HFFc6 (cell line): ENCODE measurements at regions not wholly inside any gene's neighbourhood (a gene's known extent, or its start where the extent isn't known, plus 50 kb on each side); places are given as distances from the start of the nearest gene placed in this dataset.

Experiments
- DNase-seq: peaks from one replicate; pipeline ENCODE4 v3.0.0-alpha.2; 2018
- H3K27ac Mint-ChIP-seq: 2 replicates; pipeline ENCODE4 v1.8.0; 2020; ENCODE audit warnings: mild to moderate bottlenecking, mixed read lengths
- H3K27me3 Mint-ChIP-seq: 2 replicates; pipeline ENCODE4 v1.8.0; 2021; ENCODE audit warnings: mild to moderate bottlenecking, moderate library complexity, mixed read lengths; ENCODE audit not compliant: insufficient read depth
- H3K36me3 Mint-ChIP-seq: 2 replicates; pipeline ENCODE4 v1.8.0; 2021; ENCODE audit warnings: low read depth, mixed read lengths
- H3K4me1 Mint-ChIP-seq: 2 replicates; pipeline ENCODE4 v1.8.0; 2020; ENCODE audit warnings: low read depth, mixed read lengths
- H3K4me3 Mint-ChIP-seq: 2 replicates; pipeline ENCODE4 v1.8.0; 2020; ENCODE audit warnings: mild to moderate bottlenecking, moderate library complexity, mixed read lengths
- H3K9me3 Mint-ChIP-seq: 2 replicates; pipeline ENCODE4 v1.8.0; 2020; ENCODE audit warnings: mild to moderate bottlenecking, mixed read lengths
- TF ChIP-seq, protein P1 (sequence below): fragments of 200-600 bp; sonication (generic); IDR thresholded peaks from 2 replicates; pipeline ENCODE4 v1.5.0; 2021; ENCODE audit warnings: antibody characterized with exemption, mild to moderate bottlenecking

DNA sequence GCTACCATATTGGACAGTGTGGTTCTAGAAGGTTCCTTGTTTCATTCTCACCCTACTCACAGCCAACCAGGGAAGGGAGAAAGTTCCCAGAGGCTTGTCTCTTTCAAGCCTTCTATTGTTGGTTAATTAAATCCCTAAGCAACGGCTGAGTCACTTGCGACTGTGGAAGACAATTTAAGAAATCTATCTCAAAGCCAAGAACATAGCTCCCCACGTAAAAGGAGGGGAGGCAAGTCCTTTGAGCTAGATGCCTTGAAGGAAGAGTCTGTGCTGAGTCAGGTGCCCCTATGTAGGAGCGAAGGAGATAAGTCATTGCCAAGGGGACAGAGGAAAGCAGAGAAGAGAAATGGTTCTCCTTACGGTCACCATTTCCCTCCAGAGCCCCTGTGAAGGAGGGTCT lies 79.4 kb upstream of the PPP2R5A start:
- H3K4me1 Mint-ChIP-seq = peaks cover 8% of the 10 kb centered on the region
- no peak overlapping the region for H3K4me3 Mint-ChIP-seq
- H3K9me3 Mint-ChIP-seq = no peaks in the 10 kb centered on the region
- H3K27me3 Mint-ChIP-seq = peaks cover 4% of the 10 kb centered on the region
- H3K36me3 Mint-ChIP-seq = no peaks in the 10 kb centered on the region
- TF ChIP-seq, protein P1, sequence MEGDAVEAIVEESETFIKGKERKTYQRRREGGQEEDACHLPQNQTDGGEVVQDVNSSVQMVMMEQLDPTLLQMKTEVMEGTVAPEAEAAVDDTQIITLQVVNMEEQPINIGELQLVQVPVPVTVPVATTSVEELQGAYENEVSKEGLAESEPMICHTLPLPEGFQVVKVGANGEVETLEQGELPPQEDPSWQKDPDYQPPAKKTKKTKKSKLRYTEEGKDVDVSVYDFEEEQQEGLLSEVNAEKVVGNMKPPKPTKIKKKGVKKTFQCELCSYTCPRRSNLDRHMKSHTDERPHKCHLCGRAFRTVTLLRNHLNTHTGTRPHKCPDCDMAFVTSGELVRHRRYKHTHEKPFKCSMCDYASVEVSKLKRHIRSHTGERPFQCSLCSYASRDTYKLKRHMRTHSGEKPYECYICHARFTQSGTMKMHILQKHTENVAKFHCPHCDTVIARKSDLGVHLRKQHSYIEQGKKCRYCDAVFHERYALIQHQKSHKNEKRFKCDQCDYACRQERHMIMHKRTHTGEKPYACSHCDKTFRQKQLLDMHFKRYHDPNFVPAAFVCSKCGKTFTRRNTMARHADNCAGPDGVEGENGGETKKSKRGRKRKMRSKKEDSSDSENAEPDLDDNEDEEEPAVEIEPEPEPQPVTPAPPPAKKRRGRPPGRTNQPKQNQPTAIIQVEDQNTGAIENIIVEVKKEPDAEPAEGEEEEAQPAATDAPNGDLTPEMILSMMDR = no peak
- no peak overlapping the region for H3K27ac Mint-ChIP-seq
- no peak for DNase-seq

DNA sequence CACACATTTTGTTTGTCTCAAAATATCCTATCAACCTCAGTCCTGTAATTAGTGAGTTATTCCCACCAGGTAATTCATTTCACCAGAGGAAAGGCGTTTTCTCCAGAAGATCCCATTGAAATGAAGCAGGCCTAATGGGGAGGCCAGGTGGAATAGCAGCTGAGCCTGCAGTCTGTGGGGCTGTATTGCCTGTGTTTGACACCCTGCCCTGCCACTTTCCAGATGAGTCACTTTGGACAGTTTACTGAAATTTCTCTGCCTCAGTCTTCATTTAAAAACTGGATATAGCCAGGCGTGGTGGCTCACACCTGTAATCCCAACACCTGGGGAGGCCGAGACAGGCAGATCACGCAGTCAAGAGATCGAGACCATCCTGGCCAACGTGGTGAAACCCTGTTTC lies 78.1 kb upstream of the PPP2R5A start:
- no peak for DNase-seq
- no peaks in the 10 kb centered on the region for H3K9me3 Mint-ChIP-seq
- H3K27me3 Mint-ChIP-seq = peaks cover 4% of the 10 kb centered on the region
- H3K27ac Mint-ChIP-seq = no peak overlapping the region
- no peak overlapping the region for H3K4me3 Mint-ChIP-seq
- no peaks in the 10 kb centered on the region for H3K36me3 Mint-ChIP-seq
- peaks cover 8% of the 10 kb centered on the region for H3K4me1 Mint-ChIP-seq
- TF ChIP-seq, protein P1 = no peak

- DNase-seq = no peak
- H3K27ac Mint-ChIP-seq = no peak overlapping the region
These were observed 77.2 kb upstream of the PPP2R5A start for GRCh38 chr1:212207822-212208520.

DNA sequence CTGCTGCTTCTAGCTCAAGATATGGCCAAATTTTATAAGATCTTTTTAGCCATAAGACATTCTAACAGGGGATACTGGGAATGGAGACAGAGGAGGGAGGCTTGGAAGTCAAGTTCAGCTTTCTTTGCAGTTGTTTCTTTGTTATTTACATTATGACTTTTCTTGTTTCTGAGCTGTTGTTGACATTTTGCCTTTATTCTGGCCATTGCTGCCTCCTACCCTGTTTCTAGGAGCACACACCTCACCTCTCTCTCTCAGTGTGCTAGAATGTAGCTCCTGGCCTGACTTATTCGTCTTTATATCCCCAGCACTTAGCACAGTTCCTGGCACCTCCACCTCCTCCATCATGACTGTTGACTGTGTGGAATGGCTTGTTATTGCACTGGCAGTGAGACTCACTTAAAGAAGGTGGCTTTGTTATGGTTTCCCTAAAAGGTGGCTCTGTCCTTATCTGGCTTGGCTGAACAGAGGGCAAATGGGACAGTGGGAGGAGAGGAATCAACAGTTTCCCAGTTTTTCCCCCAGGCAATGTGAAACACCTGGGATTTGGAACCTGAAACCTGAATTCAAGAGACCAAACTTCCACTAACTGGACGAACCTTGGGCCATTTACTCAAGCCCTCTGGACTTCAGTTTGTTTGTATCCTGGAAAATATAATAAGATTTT lies 76.1 kb upstream of the PPP2R5A start:
- no peaks in the 10 kb centered on the region for H3K36me3 Mint-ChIP-seq
- peaks cover 6% of the 10 kb centered on the region for H3K27me3 Mint-ChIP-seq
- no peak overlapping the region for H3K27ac Mint-ChIP-seq
- no peaks in the 10 kb centered on the region for H3K4me1 Mint-ChIP-seq
- no peak overlapping the region for H3K4me3 Mint-ChIP-seq
- TF ChIP-seq, protein P1 = no peak
- H3K9me3 Mint-ChIP-seq = no peaks in the 10 kb centered on the region
- no peak for DNase-seq

More at GRCh38 chr1:212207822-212208520, 77.2 kb upstream of the PPP2R5A start:
- Mint-ChIP-seq H3K9me3 (no peaks in the 10 kb centered on the region), H3K27me3 (peaks cover 4% of the 10 kb centered on the region), H3K4me1 (no peaks in the 10 kb centered on the region; the same call in 1 of the 2 replicates), H3K4me3 (no peak overlapping the region), H3K36me3 (no peaks in the 10 kb centered on the region)
- TF ChIP-seq, protein P1 = no peak

DNA sequence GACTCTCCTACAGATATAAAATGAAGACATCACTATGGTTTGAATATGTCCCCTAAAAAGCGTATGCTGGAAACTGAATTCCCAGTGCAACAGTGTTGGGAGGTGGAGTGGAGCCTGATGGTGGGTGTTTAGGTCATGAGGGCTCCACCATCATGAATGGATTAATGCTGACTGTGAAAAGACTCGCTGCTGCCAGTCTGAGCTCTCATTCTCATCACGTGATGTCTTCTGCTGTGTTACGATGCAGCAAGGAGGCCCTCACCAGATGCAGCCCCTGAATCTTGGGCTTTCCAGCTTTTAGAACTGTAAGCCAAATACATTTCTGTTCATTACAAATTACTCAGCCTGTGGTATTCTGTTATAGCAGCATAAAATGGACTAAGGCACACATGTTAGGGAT lies 73.8 kb upstream of the PPP2R5A start:
- H3K4me3 Mint-ChIP-seq = no peak overlapping the region
- H3K27ac Mint-ChIP-seq = no peak overlapping the region
- DNase-seq = no peak
- H3K4me1 Mint-ChIP-seq = no peaks in the 10 kb centered on the region
- H3K36me3 Mint-ChIP-seq = no peaks in the 10 kb centered on the region
- no peaks in the 10 kb centered on the region for H3K9me3 Mint-ChIP-seq
- TF ChIP-seq, protein P1 = no peak
- H3K27me3 Mint-ChIP-seq = peaks cover 9% of the 10 kb centered on the region
